ENCODE measurements at regions not wholly inside any gene's neighbourhood (a gene's known extent, or its start where the extent isn't known, plus 50 kb on each side); places are given as distances from the start of the nearest gene placed in this dataset.
A peak's percentile ranks its signal among the peaks of the same experiment; 100 is the strongest.
"Not testable (repeated sequence)": the region's sequence is repeated elsewhere in the genome, so short reads cannot be mapped to it uniquely, and the experiment has no call there.

GRCh38 chr6:138666636-138667035 lies 106.9 kb upstream of the CCDC28A start:
- DNase-seq, result no peak

DNA sequence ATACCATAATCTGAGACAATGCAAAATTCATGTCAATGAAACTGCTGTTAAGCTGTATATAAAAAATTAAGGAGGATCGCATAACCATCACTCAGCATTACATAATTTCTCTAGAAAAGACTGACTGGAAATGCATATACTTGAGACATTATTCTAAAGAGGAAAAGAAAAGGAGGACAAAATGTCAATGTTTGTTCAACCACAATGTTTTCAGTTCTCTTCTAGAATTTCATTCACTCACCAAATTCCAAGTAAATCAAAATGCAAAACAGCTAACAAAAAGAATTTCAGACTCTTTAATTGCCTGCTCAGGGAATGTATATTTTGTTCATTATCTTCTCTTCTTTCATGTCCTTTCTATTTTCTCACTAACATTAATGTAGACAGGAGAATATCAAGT lies 106.2 kb upstream of the CCDC28A start:
- DNase-seq, result no peak

- DNase-seq, result no peak
Measured at GRCh38 chr6:138671351-138671750, 102.2 kb upstream of the CCDC28A start.

DNA sequence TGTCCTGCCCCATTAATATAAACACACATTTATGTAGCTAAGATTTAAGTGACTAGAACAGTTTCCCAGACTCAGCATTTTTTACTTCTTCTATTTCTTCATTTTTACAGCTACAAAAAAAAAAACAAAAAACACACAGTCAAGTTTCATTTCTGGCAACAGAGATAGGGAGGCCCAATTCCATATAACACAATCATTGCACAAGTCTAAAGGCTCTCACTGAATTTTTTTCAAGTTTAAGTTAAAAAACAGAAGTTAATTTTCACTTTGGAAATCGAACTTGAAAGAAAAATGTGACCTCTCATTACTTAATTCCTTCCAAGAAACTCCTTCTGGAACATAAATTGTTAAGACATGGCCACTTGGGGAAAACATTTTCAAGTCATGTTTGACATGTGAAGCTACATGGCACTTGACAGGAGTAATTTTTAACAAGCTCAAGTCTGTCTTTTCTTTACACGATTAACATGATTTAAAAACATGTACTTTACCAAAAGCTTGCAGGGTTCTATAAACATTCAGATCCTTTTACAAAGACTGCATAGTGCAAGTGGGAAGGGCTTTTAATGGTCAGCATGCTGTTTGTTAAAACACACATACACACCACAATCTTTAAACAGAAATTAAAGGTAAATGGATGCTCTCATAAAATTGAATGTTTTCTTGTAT lies 100.1 kb upstream of the CCDC28A start:
- no peak for DNase-seq

DNA sequence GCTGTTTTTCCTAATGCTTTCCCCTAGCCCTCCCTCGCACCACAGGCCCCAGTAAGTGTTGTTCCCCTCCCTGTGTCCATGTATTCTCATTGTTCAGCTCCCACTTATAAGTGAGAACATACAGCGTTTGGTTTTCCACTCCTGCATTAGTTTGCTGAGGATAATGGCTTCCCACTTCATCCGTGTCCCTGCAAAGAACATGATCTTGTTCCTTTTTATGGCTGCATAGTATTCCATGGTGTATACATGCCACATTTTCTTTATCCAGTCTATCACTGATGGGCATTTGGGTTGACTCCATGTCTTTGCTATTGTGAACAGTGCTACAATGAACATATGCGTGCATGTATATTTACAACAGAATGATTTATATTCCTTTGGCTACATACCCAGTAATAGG lies 99.1 kb upstream of the CCDC28A start:
- not testable (repeated sequence) for DNase-seq

GRCh38 chr6:138677538-138677937 lies 96.0 kb upstream of the CCDC28A start:
- DNase-seq, result no peak

DNA sequence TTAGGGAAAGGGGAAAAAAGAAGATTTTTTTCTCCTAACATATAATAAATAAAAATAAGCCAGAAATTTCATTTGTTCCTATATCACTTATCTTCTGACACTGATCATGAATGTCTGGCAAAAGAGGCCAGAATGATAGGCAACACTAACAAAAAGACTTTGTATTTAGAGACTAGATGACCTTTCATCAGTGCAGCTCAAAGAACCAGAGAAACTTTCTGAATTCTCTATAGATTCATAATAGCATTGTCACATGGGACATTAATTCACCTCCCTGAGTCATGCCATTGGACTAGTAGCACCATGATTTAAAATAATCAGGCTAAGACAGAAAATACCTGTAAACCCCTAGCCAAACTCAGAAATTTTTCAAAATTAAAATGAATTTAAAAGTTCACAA lies 95.4 kb upstream of the CCDC28A start:
- DNase-seq, result no peak

GRCh38 chr6:138680085-138680484 lies 93.5 kb upstream of the CCDC28A start:
- DNase-seq, result no peak

DNA sequence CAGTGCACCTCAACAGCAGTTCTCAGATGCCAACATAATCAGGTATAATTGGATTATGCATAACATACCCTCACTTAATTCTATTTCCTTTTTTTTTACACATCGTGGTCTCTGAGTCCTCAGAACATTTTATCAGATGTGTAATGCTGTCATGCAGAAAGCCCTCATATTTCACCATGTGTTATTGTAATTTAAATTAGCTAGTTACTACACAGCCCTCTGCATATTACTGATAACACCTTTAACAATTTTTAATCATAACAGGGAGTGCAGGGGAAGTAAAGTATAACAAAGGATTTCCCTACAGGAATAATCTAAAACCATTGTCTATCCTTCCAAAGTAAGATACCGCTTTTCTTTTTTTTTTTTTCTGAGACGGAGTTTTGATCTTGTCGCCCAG lies 91.9 kb upstream of the CCDC28A start:
- DNase-seq, result no peak

DNA sequence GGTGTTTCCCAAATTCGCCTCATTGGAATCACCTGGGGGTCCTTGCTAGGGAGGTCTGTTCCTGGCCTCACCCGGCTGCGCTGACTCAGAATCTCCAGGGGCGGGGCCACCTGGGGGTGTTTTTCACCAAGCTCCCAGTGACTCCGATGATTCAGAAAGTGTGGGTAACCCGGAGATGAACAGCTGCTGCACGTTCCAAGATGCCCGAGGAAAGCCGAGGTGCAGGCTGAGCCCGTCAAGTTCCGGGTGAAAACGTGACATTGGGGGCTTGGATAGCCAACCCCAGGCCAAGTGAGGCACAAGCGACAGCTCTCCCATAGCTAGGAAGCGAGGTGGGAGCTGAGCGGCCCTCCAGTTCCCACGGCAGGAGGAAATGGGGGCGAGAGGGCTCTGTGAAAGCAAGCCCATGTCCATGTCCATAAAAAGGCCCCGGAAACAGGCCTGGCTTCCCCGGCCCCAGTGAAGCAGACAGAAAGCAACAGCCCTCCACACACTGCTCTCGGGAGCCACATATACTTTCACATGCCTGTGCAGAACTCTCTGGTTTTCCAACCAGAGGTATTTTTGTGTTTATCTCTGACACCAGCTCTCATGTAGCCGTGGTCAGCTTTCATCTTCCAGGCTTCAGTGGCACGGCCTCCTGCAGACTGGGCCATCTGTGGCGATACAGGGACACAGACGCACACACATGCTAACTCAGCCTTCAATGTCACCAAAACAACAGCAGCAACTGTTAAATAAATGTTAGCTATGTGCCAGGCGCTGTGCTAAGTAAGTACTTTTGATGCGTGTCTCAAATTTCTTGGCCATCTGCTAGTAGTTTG lies 90.7 kb upstream of the CCDC28A start:
- DNase-seq, result peak; percentile 49

DNA sequence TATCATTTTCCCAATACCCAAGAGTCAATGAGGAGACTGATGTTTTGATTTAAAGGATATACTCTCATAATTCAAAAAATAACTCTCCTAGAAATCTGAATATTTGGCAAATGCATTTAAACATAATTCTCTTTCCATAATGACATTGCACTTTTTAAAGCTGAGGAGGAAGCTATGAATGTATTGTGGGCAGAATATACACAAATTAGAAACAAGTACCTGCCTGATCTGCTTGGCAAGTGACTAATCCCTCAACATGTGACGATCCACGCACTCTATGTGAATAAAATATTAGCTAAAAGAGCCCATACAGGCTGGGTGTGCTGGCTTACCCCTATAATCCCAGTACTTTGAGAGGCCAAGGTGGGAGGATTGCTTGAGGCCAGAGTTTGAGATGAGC lies 88.3 kb upstream of the CCDC28A start:
- DNase-seq, result no peak

GRCh38 chr6:138685781-138686180 lies 87.8 kb upstream of the CCDC28A start:
- no peak for DNase-seq

DNA sequence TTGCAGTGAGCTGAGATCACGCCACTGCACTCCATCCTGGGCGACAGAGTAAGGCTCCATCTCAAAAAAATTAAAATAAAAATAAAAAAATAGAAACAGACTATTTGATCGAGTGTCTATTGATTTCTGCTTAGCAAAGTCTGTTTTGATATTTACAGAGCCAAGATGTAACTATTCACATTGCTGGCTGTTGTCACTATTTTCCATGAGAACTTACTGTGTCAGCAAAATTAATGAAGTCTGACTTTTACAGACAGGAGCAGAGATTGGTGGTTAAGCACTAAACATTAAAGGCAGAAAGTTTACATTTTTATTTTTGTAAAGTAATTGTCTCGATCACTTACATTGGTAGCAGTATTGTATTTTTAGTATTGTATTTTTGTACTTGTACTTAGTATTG lies 85.0 kb upstream of the CCDC28A start:
- DNase-seq, result no peak

DNA sequence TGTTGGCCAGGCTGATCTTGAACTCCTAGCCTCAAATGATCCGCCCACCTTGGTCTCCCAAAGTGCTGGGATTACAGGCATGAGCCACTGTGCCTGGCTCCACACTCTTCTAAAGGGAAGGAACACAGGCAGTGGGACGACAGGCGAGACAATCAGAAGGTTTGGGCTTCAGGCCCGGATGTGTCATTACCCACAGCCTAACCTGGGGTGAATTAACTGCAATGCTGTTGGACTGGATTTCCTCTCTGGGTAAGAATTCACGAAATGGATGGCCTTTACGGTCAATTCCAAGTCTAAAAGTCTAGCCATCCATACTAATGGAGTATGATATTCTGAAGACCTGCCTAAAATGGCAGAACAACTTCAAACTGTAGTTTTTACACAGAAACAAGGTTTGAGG lies 83.7 kb upstream of the CCDC28A start:
- no peak for DNase-seq

DNA sequence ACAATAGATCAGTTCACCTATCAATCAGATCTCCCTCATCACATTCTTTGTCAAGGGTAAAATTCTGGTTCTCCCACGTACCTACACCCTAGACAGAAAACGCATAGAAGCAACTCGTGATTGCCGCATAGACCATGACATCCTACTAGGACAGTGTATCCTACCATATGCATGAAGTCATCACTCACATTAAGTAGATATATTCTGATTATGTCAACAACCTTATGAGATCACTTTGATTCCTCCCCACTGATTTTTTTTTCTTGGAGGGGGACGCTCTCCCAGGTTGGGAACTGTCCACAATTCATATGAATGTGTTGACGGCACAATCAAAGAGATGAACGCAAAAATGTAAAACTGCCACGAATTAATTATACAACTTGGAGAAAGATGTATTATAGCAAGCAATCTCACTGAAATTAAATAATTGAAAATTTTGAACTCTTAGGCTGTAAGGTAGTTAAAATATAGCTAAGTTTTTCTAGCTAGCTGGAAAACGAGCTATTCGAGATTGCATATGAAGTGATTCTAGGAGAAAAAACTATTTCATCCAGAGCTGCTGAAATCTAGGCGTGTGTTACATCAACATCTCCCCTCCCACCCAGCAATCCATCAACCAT lies 82.5 kb upstream of the CCDC28A start:
- no peak for DNase-seq

DNA sequence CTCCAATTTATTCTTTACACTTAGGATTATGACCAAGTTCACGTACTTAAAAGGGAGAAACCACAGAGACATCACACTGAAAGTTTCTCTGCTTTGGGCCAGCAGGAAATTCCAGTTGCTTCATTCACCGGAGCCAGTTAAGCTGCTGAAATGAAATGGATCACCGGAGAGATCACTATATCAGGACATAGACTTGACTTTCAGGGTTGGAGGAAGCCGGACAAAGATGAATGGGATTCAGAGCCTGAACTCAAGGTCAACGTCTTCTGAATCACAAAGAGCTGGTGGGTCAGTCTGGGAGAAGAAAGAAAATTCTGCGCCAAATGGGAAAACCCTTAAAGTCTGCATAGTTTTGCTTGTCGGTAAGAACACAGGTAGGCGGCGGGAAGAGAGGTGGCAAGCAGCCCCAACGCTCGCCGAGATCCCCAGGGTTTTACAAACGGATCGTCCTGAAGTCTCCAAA lies 81.9 kb upstream of the CCDC28A start:
- DNase-seq, result no peak

DNA sequence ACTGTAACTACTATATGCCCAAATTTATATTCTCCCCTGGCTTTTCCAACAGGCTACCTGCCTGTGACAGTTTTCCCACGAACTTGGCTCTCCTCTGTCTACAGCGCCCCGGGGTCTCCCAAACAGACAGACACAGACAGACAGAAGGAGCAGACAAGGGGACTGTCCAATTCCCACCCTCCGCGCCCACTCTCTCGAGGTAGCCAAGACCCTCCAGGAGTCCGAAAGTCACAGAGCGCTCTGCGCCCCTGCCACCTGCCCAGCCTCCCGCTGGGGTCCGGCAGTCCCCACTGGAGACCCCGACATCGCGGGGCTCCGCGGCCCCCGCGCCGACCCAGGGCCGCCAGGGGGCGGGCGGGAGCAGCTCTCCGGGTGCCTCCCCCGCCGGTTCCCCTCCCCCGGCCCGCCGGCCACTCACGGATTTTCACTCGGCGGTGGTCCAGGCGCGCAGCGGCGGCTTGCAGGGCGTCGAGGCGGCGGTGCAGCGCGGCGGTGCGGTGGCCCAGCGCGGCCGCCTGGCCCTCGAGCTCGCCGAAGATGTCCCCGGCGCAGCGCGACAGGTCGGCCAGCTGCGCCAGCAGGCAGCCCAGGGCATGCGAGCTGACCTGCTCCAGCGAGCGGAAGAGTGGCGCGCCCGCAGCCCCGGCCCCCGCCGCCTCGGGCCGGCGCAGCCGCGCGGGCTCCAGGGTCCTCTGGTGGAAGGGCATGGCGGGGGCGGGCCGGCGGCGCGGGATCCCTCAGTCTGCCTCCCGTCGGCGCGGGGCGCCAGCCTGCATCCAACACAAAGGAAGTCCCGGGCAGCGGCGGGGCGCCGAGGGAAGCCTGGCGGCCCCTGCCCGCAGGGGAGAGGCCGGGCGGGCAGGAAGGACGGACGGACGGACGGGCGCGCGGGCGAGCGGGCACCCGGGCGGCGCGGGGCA lies 81.3 kb upstream of the CCDC28A start:
- DNase-seq, result no peak

DNA sequence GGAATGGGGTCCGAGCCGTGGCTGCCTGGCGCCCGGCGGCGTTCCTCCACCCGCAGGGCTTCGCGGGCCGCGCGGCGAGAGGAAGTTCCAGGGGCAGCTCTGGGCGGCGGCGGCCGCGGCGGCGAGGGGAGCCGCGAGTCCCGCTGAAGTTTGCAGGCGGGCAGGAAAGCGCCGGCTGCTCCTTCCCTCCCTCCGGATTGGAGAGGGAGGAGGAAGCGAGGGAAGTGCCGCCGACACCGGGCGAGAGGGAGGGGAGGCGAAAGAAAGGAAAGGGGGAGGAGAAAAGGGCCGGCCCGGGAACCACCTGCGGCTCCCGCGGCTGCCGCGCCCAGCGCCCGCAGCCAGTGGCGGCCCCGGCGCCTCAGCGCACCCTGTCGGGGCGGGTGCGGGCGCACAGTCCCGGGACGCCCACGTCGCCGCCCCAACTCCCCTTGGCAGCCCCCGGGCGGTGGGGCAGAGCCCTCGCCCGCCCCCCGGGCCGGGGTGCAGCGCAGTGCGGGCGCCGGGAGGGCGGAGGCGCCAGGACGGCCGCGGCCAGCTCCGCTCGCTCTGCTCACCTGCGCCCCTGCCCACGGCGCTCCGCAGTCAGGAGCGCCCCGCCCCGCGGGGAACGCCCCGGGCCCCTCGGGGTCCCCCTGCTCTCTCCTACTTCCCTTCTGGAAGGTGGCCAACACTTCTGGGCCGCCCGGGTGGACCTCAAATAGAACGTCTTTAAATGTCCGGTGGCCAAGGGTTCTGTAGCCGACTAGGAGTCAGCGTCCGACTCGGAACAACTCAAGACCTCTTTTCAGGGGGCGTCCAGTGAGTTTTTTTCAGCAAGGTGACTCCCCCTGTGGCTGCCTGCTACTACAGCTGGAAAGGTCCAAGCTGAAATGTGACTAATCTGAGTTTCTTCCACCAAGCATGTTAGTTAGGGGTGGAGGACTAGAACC lies 80.3 kb upstream of the CCDC28A start:
- DNase-seq, result no peak

GRCh38 chr6:138695193-138695592 lies 78.4 kb upstream of the CCDC28A start:
- DNase-seq, result no peak

DNA sequence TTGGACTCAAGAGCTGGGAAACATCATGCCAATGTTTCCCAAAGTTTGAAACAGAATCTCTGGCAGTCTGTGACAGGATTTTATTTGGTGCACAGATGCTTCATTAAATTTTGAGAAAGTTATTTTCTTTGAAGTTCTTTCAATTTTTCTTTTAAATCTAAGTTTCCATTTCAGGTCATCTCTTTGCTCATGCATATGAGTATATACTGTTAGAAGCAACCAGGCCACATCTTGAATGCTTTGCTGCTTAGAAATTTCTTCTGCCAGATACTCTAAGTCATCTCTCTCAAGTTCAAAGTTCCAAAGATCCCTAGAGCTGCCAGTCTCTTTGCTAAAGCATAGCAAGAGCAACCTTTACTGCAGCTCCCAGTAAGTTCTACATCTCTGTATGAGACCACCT lies 59.1 kb upstream of the CCDC28A start:
- no peak for DNase-seq

- no peak for DNase-seq
Measured at GRCh38 chr6:138716013-138716412, 57.6 kb upstream of the CCDC28A start.
